Fibroblast of villous mesenchyme (primary cell): ENCODE measurements at regions not wholly inside any gene's neighbourhood (a gene's known extent, or its start where the extent isn't known, plus 50 kb on each side); places are given as distances from the start of the nearest gene placed in this dataset.

Source experiments
- DNase-seq: peaks from one replicate; pipeline ENCODE4 v3.0.0-alpha.2; 2010; ENCODE audit warnings: low read depth
- H3K4me3 ChIP-seq: 2 replicates; pipeline ENCODE4 v1.5.1; 2011; ENCODE audit warnings: low read depth, mild to moderate bottlenecking, low read length
- TF ChIP-seq, protein P1 (sequence below): IDR thresholded peaks from 2 replicates; pipeline ENCODE4 v1.5.1; 2012; ENCODE audit warnings: low read depth, mild to moderate bottlenecking, low read length; ENCODE audit not compliant: insufficient read depth

DNA sequence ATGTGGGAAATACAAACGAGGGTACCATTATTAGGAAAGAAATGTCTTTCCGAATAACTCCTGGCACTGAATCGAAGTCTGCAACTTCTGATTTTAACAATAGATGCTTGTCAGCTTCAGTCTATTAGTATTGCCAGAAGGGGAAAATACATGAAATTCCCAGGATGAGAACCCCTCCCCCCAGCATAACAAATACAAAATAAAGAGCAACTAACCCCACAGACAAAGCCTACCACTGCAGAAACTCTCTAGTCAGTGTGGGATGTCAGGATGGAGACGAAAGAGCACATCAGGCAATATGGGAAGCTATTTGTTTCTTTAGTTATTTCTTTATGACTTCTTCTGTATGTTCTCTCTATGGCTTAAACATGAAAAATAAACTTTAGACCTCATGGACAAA, 365.0 kb upstream of the CDH2 start:
- H3K4me3 ChIP-seq = no peak overlapping the region
- DNase-seq = no peak
- TF ChIP-seq, protein P1, sequence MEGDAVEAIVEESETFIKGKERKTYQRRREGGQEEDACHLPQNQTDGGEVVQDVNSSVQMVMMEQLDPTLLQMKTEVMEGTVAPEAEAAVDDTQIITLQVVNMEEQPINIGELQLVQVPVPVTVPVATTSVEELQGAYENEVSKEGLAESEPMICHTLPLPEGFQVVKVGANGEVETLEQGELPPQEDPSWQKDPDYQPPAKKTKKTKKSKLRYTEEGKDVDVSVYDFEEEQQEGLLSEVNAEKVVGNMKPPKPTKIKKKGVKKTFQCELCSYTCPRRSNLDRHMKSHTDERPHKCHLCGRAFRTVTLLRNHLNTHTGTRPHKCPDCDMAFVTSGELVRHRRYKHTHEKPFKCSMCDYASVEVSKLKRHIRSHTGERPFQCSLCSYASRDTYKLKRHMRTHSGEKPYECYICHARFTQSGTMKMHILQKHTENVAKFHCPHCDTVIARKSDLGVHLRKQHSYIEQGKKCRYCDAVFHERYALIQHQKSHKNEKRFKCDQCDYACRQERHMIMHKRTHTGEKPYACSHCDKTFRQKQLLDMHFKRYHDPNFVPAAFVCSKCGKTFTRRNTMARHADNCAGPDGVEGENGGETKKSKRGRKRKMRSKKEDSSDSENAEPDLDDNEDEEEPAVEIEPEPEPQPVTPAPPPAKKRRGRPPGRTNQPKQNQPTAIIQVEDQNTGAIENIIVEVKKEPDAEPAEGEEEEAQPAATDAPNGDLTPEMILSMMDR = no peak

- no peak overlapping the region for H3K4me3 ChIP-seq
- TF ChIP-seq, protein P1 = no peak
- DNase-seq = peak; percentile 24
These were observed 364.5 kb upstream of the CDH2 start for GRCh38 chr18:28541276-28541930.

DNA sequence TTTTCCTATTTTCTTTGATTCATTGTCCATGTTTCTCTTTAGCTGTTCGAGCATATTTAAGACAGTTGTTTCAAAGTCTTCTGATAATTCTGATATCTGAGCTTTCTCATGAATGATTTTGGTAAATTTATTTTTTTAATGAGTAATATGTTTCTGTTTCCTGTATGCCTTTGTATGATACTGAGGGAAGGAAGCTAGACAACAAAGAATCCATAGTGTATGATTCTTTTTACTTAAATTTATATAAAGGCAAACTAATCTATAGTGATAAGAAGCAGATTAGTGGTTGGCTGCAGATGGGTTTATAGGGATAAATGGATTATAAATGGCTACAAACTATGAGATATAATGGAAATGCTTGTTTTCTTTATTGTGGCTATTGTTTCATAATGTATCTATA, 352.7 kb upstream of the CDH2 start:
- TF ChIP-seq, protein P1 = no peak
- no peak for DNase-seq
- no peak overlapping the region for H3K4me3 ChIP-seq

DNA sequence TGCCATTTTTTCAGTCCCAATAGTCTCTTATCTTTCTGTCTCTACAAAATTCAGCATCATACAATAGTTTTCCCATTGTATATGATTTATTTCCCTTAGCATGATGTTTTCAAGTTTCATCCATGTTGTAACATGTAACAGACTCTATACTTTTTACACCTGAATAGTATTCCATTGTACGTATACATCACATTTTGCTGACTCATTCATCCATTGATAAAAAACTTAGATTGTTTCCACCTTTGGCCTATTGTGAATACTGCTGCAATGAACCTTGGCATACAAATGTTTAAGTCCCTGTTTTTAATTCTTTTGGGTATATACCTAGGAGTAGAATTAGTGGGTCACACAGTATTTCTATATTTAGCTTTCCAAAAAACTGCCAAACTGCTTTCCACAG, 349.3 kb upstream of the CDH2 start:
- TF ChIP-seq, protein P1 = no peak
- no peak for DNase-seq
- no peak overlapping the region for H3K4me3 ChIP-seq

- H3K4me3 ChIP-seq = no peak overlapping the region
These were observed 347.0 kb upstream of the CDH2 start for GRCh38 chr18:28523758-28524475.

GRCh38 chr18:28522236-28522635, 345.3 kb upstream of the CDH2 start:
- DNase-seq = no peak
- no peak overlapping the region for H3K4me3 ChIP-seq
- TF ChIP-seq, protein P1 = no peak

More at GRCh38 chr18:28523758-28524475, 347.0 kb upstream of the CDH2 start:
- no peak for DNase-seq
- TF ChIP-seq, protein P1 = no peak
